Lower leg skin (tissue), 3 donors: ENCODE measurements at regions not wholly inside any gene's neighbourhood (a gene's known extent, or its start where the extent isn't known, plus 50 kb on each side); places are given as distances from the start of the nearest gene placed in this dataset.

Experiments used
- POLR2A ChIP-seq, 2 donors: fragments of 450-650 bp; IDR thresholded peaks; one replicate each; pipeline ENCODE4 v1.6.1; 2016 to 2017; ENCODE audit warnings: antibody characterized with exemption in 2 of 2, mild to moderate bottlenecking in 1 of 2, moderate library complexity in 1 of 2
- TF ChIP-seq, protein P1 (sequence below), 3 donors: fragments of 450-650 bp; IDR thresholded peaks; one replicate each; pipeline ENCODE4 v1.5.1; 2016; ENCODE audit warnings: antibody characterized with exemption in 3 of 3, mild to moderate bottlenecking in 3 of 3, moderate library complexity in 2 of 3

DNA sequence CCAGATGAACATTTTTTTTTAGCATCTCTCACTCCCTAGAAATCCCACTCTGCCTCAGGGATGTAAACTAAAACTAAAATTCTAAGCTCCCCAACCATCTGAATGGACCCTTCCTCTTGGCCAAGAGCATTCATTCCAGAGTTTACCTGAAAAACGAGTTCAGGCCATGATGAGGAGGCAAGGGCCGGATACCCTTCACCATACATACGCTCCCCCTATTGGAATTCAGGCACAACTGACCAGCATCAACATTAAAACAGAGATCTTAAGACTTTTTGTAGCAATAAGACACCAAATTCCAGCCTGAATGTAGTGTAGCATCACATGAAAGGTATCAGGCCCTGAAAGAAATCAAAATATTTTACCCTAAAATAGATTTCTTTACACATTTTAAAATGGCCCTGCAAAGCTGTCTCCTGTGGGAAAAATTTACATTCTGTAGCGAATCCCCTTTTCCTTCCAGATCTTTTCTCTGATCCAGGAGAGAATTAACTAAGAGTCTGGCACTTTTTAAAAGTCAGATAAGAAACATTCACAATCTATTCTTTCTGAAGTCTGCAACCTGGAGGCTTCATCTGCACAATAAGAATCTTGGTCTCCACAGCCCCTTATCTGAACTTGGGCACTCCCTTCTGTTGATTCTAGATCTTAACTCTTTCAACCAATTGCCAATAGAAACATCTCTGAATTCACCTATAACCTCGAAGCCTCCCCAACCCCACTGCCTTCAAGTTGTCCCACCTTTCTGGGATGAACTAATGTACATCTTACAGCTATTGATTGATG, 888.5 kb downstream of the UQCRFS1 start:
- TF ChIP-seq, protein P1, sequence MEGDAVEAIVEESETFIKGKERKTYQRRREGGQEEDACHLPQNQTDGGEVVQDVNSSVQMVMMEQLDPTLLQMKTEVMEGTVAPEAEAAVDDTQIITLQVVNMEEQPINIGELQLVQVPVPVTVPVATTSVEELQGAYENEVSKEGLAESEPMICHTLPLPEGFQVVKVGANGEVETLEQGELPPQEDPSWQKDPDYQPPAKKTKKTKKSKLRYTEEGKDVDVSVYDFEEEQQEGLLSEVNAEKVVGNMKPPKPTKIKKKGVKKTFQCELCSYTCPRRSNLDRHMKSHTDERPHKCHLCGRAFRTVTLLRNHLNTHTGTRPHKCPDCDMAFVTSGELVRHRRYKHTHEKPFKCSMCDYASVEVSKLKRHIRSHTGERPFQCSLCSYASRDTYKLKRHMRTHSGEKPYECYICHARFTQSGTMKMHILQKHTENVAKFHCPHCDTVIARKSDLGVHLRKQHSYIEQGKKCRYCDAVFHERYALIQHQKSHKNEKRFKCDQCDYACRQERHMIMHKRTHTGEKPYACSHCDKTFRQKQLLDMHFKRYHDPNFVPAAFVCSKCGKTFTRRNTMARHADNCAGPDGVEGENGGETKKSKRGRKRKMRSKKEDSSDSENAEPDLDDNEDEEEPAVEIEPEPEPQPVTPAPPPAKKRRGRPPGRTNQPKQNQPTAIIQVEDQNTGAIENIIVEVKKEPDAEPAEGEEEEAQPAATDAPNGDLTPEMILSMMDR (IDR thresholded peaks at IDR 0.05), result no peak
- TF ChIP-seq POLR2A (IDR thresholded peaks at IDR 0.05), result no peak
